ELR (cell line): ENCODE measurements at regions not wholly inside any gene's neighbourhood (a gene's known extent, or its start where the extent isn't known, plus 50 kb on each side); places are given as distances from the start of the nearest gene placed in this dataset.

Source experiments
- DNase-seq: peaks from one replicate; pipeline ENCODE4 v3.0.0-alpha.2; 2015; ENCODE audit warnings: low read depth

DNA sequence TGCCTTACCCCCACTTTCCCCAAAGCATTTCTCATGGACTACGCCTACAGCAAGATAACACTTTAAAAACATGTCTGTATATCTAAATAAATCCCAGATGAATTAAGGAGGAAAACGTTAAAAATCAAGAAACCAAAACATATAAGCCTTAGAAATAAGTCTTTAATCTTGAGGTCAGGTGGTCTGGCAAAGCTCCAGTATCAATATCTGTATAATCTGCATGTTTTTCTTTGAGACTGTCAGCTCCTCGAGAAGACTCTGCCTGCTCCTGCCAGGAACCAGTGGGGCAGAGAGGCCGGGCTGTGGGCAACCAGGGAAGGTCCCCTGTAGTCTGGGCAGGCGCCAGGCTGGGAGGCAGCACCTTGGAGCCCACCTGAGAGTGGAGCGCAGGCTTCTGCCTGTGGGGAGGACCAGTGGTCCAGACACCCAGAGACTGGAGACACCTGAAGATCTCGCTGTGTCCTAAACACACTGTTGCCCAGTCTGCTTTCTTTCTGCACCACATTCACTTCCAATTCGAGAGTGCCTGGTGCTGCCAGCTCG, 291.0 kb upstream of the SOX11 start:
- DNase-seq = no peak

- DNase-seq = no peak
These were observed 288.8 kb upstream of the SOX11 start for GRCh38 chr2:5403392-5403791.

DNA sequence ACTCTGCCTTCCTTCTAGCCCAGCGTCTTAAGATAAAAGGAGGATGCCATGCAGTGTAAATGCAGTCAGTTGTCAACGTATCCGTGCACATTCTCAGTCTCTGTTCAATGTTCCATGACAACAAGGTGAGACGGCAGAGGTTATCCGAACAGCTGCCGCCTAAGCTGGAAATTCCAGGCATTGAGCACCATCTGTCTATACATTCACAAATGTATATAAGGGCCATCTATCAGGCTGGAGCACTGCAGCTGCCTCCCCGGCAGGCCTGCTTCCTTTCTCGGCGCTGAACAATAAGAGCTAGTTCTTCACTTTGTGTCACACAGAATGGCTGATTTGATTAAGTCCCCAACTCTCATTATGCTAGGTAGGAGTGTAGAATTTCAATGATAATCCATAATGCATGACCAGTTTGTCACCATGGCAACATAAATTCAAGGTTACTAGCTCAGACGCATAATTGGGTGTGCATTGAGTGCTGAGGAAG, 282.2 kb upstream of the SOX11 start:
- DNase-seq = no peak

DNA sequence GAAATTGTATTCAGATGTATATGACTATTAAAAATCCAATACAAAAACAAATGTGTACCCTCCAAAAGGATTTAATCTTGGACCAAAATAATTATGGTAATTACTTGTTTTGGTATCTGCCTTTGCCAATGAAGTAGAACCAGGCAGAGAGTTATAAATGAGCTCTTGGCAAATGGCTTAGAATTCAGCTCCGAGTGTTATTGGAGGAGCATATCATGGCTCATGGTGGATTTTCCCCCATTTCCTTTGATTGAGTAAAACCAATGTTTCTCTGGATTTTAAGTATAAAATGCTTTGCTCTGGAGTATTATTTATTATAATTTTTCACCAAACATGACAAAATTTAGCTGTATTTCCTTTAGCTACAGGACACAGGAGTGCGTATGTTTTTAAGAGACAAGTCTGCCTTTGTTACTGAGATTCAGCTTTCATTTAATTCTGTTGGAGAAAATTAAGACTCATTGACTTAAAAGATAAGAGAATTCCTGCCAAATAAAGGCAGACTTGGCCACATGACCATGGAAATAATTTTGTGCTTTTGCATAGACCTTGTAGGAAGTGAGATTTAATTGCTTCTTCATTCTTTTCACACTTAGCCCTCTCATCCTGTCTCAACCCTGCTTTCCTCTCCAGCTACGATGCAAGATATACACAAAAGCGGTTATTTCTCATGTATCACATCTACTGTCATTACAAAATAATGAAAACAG, 281.0 kb upstream of the SOX11 start:
- no peak for DNase-seq

GRCh38 chr2:5412001-5412400, 280.2 kb upstream of the SOX11 start:
- DNase-seq = no peak

- no peak for DNase-seq
These were observed 258.3 kb upstream of the SOX11 start for GRCh38 chr2:5433855-5434254.

GRCh38 chr2:5437375-5437774, 254.8 kb upstream of the SOX11 start:
- DNase-seq = no peak

GRCh38 chr2:5440174-5440573, 252.0 kb upstream of the SOX11 start:
- DNase-seq = no peak

GRCh38 chr2:5442736-5443135, 249.4 kb upstream of the SOX11 start:
- no peak for DNase-seq

- DNase-seq = no peak
These were observed 248.0 kb upstream of the SOX11 start for GRCh38 chr2:5444168-5444567.

GRCh38 chr2:5444854-5445253, 247.3 kb upstream of the SOX11 start:
- no peak for DNase-seq

- DNase-seq = no peak
These were observed 242.3 kb upstream of the SOX11 start for GRCh38 chr2:5449867-5450266.

DNA sequence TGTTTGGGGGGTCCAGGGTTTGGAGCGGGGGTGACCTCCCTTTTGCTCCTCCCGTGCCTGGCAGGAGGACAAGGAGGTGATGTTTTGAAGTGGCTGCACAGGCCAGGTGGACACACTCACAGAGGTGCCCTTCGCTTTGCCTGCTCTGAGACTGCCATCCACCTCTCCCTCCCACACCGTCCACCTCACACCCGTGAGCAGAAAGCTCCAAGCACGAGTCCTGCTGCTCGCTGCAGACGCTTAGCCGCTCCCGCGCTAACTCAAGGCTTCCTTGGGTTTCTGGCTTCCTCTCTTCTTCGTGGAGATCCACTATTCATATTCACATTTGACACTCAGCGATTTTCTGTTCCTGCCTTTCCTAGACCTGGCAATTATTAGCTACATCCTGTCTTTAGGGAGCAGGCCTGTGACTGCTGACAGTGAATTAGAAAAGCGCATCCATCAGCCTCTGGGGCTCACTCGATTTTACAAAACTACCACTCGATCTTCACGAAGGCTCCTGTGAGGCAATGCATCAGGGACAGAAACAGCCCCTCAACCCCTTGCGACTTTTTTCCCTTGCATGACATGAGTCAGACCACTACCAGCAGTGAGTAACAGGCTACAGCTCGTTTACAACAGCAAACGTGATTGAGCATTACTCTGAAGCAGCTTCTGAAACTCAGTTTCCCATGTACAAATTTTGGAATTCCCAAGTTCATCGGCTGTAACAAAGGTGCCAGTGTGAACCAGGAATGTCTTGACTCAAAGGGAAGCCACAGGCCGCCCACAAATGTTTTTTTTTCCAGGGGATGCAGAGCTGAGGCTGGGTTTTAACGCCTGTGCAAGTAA, 238.7 kb upstream of the SOX11 start:
- no peak for DNase-seq

GRCh38 chr2:5454051-5454390, 238.2 kb upstream of the SOX11 start:
- no peak for DNase-seq

DNA sequence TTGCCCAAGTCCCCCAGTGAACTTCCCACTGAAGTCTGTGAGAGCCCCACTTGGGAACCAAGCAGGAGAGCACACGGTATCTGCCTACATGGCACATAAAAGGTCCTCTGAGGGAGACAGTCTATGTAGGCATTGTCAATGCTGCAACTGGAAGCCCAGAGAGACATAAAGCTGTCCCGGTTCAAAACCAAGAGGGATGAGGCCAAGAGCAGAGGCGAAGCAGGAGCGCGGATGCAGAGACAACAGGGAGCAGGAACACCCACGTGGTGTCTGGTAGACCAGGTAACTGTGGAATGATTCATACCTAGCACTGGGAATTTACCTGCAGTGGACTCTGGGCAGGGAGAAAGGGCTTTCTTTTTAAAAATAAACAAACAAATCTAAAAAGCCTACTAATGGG, 233.1 kb upstream of the SOX11 start:
- no peak for DNase-seq

DNA sequence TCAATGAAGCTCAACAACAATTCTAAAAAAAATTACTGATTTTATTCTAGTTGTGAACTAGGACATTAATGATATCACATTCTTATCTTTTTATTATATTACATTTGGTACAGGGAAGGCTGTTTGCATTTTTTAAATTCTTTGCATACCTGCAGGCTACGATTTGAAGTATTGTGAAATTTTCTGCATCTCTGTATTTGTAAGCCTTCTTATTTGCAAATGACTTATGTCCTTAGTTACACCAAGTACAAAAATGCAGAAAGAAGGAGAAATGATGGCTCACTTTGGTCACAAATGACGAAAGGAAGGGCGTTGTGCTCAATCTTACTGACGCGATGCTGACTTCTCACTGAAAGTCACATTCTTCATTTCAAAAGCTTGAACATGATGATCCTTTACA, 227.5 kb upstream of the SOX11 start:
- DNase-seq = no peak

GRCh38 chr2:5465859-5466258, 226.3 kb upstream of the SOX11 start:
- no peak for DNase-seq

DNA sequence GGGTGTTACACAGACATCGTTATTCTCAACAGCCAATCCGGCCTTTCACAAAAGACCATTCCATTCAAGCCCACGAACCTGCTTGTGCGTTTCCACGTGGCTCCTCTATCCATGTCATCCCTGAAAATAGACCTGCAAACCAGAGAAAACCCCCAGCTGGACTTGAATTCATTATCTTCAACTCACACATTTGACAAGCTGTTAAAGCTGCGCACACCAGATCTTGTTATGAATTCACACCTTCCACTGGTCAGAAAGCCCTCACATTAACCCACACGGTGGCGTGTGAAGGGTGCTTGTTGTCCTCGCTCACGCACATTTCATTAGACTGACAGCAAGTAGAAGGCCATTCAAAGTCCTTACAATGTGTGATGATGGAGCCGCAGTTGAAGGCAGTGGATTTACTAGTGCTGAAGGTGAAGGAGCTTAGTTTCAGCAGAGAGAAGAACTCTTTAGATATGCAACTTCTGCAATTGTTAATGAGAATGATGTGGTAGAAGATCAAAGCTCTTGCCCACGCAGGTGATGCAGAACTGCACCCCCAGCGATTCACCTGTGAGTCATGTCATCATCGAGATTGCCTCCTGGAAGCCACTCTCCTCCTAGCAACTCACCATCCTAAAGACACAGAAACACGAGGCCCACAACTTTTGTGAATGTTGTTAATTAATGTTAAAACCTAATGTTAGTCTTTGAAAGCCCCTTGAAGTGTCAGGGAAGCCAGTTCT, 224.8 kb upstream of the SOX11 start:
- DNase-seq = no peak

GRCh38 chr2:5472673-5473072, 219.5 kb upstream of the SOX11 start:
- DNase-seq = no peak

DNA sequence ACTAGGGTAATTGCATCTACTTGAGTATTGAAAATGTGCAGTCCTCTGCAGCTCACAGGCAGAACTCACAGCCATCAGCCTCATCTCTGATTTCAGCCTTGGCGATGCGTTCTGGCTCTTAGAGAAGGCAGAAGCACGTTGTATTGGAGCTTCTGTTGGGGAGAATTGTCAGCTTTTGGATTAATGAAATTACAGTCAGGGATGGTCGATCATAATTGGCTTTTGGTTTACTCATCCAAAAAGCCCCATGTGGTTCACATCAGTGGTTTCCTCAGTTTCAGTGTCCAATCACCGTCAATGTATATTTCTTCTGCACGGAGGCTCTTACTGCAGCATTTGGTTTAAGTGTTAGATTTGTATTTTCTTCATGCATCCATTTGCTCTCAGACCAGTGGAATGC, 218.5 kb upstream of the SOX11 start:
- no peak for DNase-seq

DNA sequence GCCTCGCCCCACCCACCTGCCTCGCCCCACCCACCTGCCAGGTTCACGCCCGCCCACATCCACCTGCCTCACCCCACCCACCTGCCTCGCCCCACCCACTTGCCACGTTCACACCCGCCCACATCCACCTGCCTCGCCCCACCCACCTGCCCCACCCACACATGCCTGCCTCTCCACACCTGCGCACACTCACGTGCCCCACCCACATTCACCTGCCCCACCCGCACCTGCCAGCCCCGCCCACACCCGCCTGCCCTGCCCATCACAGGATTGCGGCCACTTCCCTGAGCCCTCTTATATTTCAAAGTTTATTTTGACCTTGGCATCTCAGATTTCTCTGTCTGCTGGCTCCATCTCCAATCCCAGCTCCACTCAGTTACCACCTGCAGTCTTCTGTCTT, 217.5 kb upstream of the SOX11 start:
- no peak for DNase-seq

- DNase-seq = no peak
These were observed 212.8 kb upstream of the SOX11 start for GRCh38 chr2:5479265-5479928.
